Left lung (tissue), 4 donors: ENCODE measurements at regions not wholly inside any gene's neighbourhood (a gene's known extent, or its start where the extent isn't known, plus 50 kb on each side); places are given as distances from the start of the nearest gene placed in this dataset.

Experiments
- ATAC-seq: fragments of 200-7000 bp; cut with Tn5 transposase; one replicate; pipeline ENCODE4 v1.9.1; 2020; ENCODE audit warnings: moderate library complexity
- DNase-seq, 4 donors: peaks; one replicate each; pipeline ENCODE4 v3.0.0-alpha.2; 2013 to 2020
- H3K27ac ChIP-seq, 2 donors: fragments of 200-600 bp; sonication (generic) in 1 of 2; one replicate each; pipeline versions ENCODE4 v1.5.0 to v1.8.0; 2020 to 2021
- H3K27me3 ChIP-seq, 2 donors: fragments of 200-600 bp; sonication (generic) in 1 of 2; one replicate each; pipeline versions ENCODE4 v1.5.0 to v1.8.0; 2020 to 2021
- H3K36me3 ChIP-seq, 2 donors: fragments of 200-600 bp; sonication (generic) in 1 of 2; one replicate each; pipeline versions ENCODE4 v1.5.0 to v1.8.0; 2020 to 2021
- H3K4me1 ChIP-seq, 2 donors: fragments of 200-600 bp; one replicate each; pipeline ENCODE4 v1.8.0; 2021
- H3K4me3 ChIP-seq, 2 donors: fragments of 200-600 bp; sonication (generic) in 1 of 2; one replicate each; pipeline versions ENCODE4 v1.5.0 to v1.8.0; 2020 to 2021; ENCODE audit warnings: mild to moderate bottlenecking in 1 of 2
- H3K9me3 ChIP-seq, 2 donors: fragments of 200-600 bp; sonication (generic) in 1 of 2; one replicate each; pipeline versions ENCODE4 v1.5.0 to v1.8.0; 2020 to 2021
- intact Hi-C, 2 donors: fragments of 100-400 bp; cut with DNase I; formaldehyde crosslinking; loops; one replicate each; pipeline versions ENCODE4 v1.11.2 to v1.14.2; 2022
- TF ChIP-seq, protein P1 (sequence below), 2 donors: fragments of 200-600 bp; sonication (generic) in 1 of 2; IDR thresholded peaks; one replicate each; pipeline versions ENCODE4 v1.5.0 to v1.8.0; 2021; ENCODE audit warnings: antibody characterized with exemption in 2 of 2
- donor health status: DM: no; HTN: yes; CAD: no.
- donor health status: DM: no; HTN: no; CAD: no.

DNA sequence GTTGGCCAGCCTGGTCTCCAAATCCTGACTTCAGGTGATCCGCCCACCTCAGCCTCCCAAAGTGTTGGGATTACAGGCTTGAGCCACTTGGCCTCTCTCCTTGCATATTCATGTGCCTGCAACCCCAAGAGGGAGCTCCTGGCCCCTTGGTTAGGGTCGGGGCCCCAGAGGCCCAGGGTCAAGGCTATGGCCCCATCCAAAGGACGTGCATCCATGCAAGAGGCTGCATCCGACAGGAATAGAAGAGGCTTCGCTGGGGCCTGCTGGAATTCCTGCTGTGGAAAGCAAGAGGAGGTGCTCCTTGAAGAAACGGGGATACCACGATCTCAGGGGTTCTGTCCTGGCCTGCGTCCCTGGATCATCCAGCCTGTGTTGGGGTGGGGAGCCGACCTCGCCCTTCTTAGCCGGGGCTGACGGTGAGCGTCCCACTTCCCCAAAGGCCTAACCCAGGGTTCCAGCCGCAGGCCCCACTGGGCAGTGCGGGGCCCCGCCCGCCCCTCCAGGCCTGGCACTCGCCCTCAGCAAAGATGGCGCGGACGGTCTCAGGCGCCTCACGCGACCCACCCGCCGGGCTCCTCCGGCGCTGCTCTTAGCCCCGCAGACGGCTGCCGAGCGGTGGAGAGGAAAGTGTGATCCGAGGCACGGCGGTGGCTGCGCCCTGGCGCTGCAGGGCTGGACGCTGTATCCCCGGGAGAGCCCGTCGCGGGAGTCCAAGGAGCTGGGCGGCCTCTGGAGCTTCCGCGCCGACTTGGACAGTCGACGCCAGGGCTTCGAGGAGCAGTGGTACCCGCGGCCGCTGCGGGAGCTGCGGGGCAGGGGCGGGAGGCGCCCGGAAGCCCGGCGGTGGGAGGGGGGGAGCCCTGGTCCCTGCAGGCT, 54.7 kb downstream of the ZNF727 start:
- ATAC-seq (no peak), DNase-seq (no peak)
- H3K4me3 ChIP-seq, result no peak overlapping the region
- H3K27ac ChIP-seq, result no peak overlapping the region
- no peaks in the 10 kb centered on the region for H3K36me3 ChIP-seq
- H3K9me3 ChIP-seq, result peaks cover 0 to 79% of the 10 kb centered on the region in 2 donors
- no peaks in the 10 kb centered on the region for H3K4me1 ChIP-seq
- intact Hi-C loops, result no loop called here
- H3K27me3 ChIP-seq, result no peaks in the 10 kb centered on the region
- TF ChIP-seq, protein P1, sequence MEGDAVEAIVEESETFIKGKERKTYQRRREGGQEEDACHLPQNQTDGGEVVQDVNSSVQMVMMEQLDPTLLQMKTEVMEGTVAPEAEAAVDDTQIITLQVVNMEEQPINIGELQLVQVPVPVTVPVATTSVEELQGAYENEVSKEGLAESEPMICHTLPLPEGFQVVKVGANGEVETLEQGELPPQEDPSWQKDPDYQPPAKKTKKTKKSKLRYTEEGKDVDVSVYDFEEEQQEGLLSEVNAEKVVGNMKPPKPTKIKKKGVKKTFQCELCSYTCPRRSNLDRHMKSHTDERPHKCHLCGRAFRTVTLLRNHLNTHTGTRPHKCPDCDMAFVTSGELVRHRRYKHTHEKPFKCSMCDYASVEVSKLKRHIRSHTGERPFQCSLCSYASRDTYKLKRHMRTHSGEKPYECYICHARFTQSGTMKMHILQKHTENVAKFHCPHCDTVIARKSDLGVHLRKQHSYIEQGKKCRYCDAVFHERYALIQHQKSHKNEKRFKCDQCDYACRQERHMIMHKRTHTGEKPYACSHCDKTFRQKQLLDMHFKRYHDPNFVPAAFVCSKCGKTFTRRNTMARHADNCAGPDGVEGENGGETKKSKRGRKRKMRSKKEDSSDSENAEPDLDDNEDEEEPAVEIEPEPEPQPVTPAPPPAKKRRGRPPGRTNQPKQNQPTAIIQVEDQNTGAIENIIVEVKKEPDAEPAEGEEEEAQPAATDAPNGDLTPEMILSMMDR (IDR thresholded peaks at IDR 0.05), result no peak

DNA sequence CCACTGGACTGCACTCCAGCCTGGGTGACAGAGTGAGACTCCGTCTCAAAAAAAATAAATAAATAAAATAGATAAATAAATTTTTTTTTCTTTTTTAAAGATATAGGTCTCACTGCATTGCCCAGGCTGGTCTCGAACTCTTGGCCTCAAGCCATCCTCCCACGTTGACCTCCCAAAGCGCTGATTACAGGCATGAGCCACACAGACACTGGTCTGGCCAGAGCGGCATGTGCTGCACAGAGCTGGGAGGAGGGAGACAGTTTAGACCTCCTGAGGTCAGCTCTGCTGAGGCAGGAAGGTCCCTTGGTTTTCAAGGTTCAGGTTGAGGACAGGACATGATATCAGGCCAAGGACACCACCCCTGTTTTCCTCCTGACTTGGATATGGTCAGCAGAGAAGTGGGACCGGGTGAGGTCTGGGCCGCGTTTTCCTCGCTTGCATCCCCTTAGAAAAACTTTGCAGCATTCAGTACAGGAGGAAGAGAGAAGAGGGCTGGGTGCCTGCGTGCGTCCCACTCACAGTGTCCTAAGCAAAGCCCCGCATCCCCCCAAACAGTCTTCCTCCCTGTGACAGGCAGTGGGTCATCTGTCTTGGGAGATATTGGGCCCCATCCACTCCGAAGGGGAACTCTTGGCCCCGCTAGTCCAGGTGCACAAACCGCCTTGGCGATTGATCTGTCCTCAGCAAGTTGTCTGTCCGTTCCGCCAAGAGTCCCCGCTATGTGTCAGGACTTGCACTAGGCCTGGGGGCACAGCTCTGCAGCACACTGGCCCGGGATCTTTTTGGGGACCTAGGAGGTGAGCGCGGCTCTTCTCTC, 56.1 kb downstream of the ZNF727 start:
- Histone ChIP-seq H3K4me1 (no peaks in the 10 kb centered on the region), H3K9me3 (peaks cover 0 to 64% of the 10 kb centered on the region in 2 donors), H3K4me3 (no peak overlapping the region), H3K27ac (no peak overlapping the region), H3K27me3 (no peaks in the 10 kb centered on the region), H3K36me3 (no peaks in the 10 kb centered on the region)
- TF ChIP-seq, protein P1 (IDR thresholded peaks at IDR 0.05), result no peak
- no peak for DNase-seq
- no peak for ATAC-seq
- intact Hi-C loops, result no loop called here

DNA sequence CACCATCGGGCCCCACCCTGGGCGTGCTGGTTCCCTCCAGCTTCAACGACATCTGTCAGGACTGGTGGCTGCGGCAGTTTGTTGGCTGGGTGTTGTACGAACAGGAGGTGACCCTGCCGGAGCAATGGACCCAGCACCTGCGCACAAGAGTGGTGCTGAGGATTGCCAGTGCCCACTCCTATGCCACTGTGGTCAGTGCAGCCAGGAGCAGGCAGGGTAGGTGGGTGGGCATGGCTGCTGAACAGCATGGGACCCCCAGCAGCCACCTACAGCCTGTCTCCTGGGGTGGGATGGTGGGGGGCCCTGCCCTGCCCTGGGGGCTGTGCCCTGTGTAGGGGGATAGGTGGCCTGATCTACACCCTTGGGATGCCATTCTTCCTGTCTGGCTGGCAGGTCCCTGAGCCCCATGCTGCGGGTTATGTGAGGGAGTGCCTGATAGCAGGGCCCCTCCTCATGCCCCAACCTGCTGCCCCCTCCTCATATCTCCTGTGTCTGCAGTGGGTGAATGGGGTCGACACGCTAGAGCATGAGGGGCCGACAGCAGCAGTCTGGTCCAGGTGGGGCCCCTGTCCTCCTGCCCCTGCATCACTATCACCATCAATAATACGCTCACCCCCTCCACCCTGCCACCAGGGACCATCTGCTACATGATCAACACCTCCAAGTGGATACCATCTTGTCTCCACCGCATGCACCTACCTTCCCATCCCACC, 56.9 kb downstream of the ZNF727 start:
- no peaks in the 10 kb centered on the region for H3K4me1 ChIP-seq
- TF ChIP-seq, protein P1 (IDR thresholded peaks at IDR 0.05), result no peak
- H3K36me3 ChIP-seq, result no peaks in the 10 kb centered on the region
- no peak overlapping the region for H3K27ac ChIP-seq
- peaks cover 0 to 57% of the 10 kb centered on the region in 2 donors for H3K9me3 ChIP-seq
- intact Hi-C loops, result no loop called here
- no peak overlapping the region for H3K4me3 ChIP-seq
- ATAC-seq (no peak), DNase-seq (no peak)
- H3K27me3 ChIP-seq, result no peaks in the 10 kb centered on the region

DNA sequence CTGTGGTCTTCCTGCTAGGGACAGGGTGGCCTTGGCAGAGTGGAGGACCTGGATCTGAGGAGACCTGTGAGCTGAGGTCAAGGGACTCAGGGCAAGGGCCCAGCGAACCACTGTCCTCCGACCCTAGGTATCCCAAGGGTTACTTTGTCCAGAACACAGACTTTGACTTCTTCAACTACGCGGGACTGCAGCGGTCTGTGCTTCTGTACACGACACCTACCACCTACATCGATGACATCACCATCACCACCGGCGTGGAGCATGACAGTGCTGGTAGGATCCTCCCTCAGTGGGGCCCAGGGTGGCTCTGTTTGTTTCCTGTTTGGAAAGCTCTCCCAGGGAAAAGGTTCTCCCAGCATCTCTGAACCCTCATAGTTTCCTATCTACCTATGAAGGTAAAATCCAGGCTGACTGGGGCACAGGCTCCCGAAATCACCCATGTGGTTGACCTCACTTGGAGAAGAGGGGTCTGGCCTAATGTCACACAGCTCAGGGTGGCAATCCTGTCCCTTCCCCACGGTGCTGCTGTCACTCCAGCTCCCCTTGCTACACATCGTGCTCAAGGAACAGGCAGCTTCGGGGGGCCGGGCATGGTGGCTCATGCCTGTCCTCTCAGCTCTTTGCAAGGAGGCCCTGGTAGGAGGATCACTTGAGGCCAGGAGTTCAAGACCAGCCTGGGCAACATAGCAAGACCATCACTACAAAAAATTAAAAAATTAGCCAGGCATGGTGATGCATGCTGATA, 57.6 kb downstream of the ZNF727 start:
- TF ChIP-seq, protein P1 (IDR thresholded peaks at IDR 0.05), result no peak
- H3K27me3 ChIP-seq, result no peaks in the 10 kb centered on the region
- intact Hi-C loops, result no loop called here
- ATAC-seq, result no peak
- H3K27ac ChIP-seq, result no peak overlapping the region
- no peak for DNase-seq
- H3K4me3 ChIP-seq, result no peak overlapping the region
- H3K9me3 ChIP-seq, result peaks cover 0 to 49% of the 10 kb centered on the region in 2 donors
- no peaks in the 10 kb centered on the region for H3K36me3 ChIP-seq
- H3K4me1 ChIP-seq, result no peaks in the 10 kb centered on the region
